ENCODE measurements at regions not wholly inside any gene's neighbourhood (a gene's known extent, or its start where the extent isn't known, plus 50 kb on each side); places are given as distances from the start of the nearest gene placed in this dataset.

GRCh38 chr21:23496729-23497128 lies 2110.6 kb downstream of the MRPL39 start:
- TF ChIP-seq MAX (IDR thresholded peaks at IDR 0.05), result no peak
- TF ChIP-seq EP300 (IDR thresholded peaks at IDR 0.05; ENCODE audit: borderline replicate concordance), result no peak
- no peak for TF ChIP-seq RAD21 (IDR thresholded peaks at IDR 0.05; ENCODE audit: low read depth)
- TF ChIP-seq TAF1 (IDR thresholded peaks at IDR 0.05; ENCODE audit: low read depth), result no peak
